HG03066 (cell line): ENCODE measurements at regions not wholly inside any gene's neighbourhood (a gene's known extent, or its start where the extent isn't known, plus 50 kb on each side); places are given as distances from the start of the nearest gene placed in this dataset.
A peak's percentile ranks its signal among the peaks of the same experiment; 100 is the strongest.

ENCODE experiments used
- ATAC-seq: cut with Tn5 transposase; IDR thresholded peaks from one replicate; pipeline ENCODE4 v1.9.1; 2021; ENCODE audit warnings: low read depth; ENCODE audit not compliant: unreplicated experiment

DNA sequence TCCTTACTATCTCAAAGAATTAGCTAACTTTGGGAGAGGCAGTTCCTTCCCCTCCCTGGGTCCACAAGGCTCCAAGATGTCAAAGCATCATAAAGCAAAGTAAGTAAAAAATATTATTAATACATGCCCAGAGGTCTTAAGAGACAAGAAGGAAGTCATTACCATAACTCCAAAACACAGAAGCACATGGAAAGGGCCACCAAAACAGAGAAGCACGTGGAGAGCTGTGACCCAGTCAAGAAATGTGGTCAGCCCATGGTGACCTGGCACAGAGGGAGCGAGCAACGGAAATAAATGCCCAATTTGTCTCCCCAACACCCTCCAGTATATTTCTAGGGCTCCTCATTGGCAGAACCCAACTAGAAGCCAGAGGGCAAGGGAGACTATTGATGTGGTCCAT lies 277.5 kb upstream of the API5 start:
- ATAC-seq: no peak

GRCh38 chr11:43035086-43035485 lies 276.7 kb upstream of the API5 start:
- no peak for ATAC-seq

DNA sequence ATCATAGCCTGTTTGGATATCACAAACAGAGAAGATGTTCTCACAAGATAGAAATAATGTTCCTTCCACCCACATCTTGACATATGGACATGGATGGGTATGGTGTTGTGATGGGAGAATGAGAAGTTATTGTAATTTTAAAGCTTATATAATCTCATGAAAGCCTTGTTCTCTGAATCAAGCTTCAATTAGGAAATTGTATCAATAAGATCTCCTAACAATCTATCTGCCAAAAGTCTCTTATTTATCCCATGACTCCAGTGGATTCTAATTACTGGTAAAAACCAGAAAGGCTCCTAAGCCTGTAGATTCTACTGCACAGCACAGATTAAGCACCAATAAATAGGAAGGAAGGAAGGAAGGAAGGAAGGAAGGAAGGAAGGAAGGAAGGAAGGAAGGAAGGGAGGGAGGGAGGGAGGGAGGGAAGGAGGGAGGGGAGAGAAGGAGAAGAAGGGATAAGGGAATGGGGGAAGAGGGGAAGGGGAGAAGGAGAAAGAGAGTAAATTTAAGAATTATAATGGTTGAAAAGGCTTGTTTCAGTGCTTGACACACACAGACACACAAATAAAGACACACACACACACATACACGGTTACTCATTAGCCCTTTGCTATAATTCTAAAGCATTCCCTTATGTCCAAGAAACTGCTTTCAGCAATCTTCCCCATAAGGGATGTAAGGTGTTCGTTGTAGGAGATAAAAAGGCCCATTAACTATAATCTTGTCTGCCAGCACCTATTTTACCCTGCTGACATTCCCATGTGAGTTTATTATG lies 258.0 kb upstream of the API5 start:
- ATAC-seq: no peak

DNA sequence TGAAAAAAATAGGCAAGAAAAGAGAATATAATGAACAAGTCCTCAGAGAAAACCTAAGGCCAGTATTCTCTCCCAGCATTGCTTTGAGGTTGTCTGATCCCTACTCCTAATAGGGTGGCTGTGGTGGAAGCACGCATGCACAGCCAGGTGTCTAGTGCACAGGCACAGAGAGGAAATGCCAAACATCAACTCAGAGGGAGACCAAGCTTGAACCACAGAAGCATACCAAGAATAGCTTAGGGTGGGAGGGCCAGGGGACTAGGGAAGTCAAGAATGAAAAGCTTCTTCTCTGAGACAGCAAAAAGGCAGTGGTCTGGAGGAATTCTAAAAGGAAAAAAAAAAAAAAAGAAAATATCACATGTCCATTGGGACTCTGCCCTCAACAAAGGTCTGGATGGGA lies 244.1 kb upstream of the API5 start:
- ATAC-seq: no peak

- no peak for ATAC-seq
Measured at GRCh38 chr11:43071338-43071737, 240.5 kb upstream of the API5 start.

DNA sequence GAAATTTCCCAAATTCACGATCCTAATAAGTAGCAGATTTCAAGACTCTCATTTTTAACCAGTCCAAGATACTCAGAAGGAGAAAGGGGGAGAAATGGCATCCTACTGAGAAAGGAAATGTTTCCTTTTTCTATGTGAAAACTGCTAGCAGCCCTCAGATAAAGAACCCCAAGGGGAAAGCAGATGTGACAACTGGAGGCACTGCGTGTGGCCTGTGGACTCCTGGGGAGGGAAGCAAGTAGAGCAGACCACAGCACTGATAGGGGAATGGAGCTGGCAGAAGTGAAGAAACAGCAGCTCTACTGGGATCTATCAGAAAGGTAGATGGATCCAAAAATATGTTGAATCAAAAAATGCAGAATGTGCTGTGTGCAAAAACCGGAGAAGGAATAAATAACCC lies 239.7 kb upstream of the API5 start:
- no peak for ATAC-seq

- ATAC-seq: no peak
Measured at GRCh38 chr11:43072911-43073310, 238.9 kb upstream of the API5 start.

DNA sequence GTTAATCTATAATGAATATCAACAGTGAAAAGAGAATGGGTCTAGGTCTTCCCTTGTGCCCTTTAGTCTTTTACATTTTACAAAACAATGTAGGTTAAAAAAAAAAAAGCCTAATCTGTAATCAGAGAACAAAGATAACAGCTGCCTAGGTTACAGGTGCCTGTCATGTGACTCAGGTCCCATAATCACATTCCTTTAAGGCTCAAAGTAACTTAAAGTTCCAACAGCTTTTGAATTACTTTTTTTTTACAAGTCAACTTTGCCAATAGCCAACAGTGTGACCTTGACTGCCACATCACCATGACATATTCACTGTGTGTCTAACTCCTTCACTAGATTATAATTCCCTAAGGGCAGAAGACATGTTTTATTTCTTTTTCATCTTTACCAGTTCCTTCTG lies 237.0 kb upstream of the API5 start:
- ATAC-seq: no peak

DNA sequence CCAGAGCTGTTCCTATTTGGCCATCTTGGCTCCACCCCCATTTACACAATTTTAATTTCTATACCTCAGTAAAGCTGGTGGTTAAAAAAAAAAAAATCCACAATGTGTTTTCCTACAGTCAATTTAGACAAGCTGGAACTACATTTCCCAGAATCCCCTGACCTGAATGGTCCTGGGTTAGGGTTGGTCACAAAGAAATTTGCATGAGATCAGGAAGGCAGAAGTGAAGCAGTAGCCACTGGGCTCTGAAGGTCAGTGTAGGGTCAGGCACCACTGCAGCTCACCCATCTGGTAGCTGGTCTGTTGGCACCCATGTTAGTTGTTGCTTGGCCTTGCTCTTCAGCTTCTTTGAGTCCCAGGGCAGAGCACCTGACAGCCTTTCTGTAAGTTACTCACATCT lies 210.7 kb upstream of the API5 start:
- ATAC-seq: no peak

- no peak for ATAC-seq
Measured at GRCh38 chr11:43116071-43116470, 195.7 kb upstream of the API5 start.

GRCh38 chr11:43119275-43119970 lies 192.4 kb upstream of the API5 start:
- no peak for ATAC-seq

DNA sequence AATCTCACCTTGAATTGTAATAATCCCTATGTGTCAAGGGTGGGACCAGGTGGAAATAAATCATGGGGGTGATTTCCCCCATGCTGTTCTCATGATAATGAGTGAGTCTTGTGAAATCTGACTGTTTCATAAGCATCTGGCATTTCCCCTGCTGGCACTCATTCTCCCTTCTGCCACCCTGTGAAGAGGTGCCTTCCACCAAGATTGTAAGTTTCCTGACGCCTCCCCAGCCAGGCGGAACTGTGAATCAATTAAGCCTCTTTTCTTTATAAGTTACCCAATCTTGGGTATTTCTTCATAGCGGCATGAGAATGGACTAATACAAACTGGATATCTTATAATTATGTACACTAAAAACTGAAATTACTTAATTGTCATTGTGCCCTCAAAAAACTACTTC lies 189.2 kb upstream of the API5 start:
- no peak for ATAC-seq

- ATAC-seq: no peak
Measured at GRCh38 chr11:43123443-43123842, 188.4 kb upstream of the API5 start.

DNA sequence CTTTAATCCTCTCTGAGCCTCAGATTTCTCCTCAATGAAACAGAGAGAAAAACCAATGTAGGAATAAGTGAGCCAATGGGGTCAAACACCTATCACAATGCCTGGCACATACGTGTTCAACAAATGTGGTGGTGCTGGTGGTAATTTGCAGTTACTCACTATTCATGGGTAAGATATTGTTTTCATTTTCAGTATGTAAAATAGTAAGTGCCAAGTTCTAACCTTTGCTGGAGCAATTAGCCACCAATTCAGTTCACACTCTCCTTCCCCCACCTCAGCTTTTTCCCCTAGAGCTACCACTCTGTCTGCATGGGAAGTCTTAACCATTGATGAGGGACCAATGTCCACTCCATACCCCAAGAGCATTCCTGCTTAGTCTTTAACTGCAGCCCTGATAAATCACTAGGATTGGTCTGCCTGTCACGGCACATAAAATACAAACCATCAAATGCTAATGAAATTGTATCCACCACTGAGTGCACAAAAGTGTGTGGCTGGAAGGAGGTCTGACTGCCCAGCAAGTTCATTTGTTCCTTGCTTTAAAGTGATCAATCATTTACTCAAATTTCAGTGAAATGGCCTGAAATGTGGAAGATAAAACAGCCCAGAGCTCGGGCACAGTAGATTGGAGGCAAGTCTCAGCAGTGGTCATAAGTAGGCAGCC lies 187.4 kb upstream of the API5 start:
- no peak for ATAC-seq

- no peak for ATAC-seq
Measured at GRCh38 chr11:43129329-43129728, 182.5 kb upstream of the API5 start.

DNA sequence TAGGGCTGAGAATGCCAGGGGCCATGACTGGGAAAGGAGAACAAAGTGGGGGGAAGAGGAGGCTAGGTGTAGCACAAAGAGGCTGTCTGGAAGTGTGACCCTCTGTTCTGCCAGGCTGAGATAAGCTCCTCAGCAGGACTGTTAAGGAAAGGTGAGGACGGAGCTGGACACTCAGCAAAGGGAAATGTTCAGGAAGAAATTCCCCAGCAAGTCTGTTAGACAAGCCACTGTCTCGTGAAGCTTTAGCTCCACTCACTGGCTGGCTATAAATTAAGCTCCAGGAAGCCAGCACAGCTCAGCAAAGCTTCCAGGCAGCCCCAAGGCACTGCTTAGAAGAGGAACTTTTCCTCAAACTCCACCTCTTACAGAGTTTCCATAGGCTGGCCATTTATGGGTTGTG lies 181.2 kb upstream of the API5 start:
- no peak for ATAC-seq

- peak; percentile 85 for ATAC-seq
Measured at GRCh38 chr11:43135966-43136534, 175.7 kb upstream of the API5 start.

- ATAC-seq: no peak
Measured at GRCh38 chr11:43138621-43139140, 173.1 kb upstream of the API5 start.

DNA sequence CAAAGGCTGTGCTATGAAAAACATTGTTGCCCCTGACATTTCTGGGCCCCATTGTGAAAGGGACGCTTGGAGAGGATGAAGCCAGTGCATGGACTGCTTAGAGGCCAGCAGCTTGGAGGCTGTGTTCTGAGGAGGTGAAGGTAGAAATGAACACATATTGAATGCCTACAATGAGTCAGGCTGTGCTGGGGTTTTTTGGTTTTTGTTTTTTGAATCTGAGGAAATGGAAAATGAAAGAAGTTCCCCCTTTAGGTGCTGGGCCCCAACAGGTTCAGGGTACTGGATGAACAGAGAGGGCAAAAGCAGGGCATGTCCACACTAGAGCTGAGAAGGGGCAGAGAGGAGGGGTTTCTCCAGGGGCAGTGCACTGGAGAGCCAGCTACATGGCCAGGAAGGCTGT lies 166.1 kb upstream of the API5 start:
- ATAC-seq: peak; percentile 81

DNA sequence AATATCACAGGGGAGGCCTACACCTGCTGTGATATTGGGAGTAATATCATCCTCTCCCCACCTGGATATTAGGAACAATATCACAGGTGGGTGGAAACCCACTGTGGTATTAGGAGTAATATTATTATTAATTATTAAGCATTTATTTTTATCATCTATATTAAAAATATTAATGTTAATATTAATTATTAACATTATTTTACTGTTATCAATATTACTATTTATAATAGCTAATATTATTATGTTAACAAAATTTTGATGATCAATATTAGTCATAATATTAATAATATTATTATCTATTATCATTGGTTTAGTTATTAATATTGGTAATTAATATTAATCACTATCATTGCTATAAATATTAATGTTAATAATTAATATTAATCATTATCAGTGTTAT lies 161.1 kb upstream of the API5 start:
- ATAC-seq: no peak

GRCh38 chr11:43164831-43165230 lies 147.0 kb upstream of the API5 start:
- ATAC-seq: no peak
